Ectodermal cell (in vitro differentiated cells): ENCODE measurements at regions not wholly inside any gene's neighbourhood (a gene's known extent, or its start where the extent isn't known, plus 50 kb on each side); places are given as distances from the start of the nearest gene placed in this dataset.

ENCODE experiments used
- H3K27ac ChIP-seq: 2 replicates; pipeline ENCODE4 v1.7.0; 2013; ENCODE audit warnings: mild to moderate bottlenecking, low read depth, low read length; ENCODE audit not compliant: insufficient read depth, poor library complexity, severe bottlenecking
- H3K27me3 ChIP-seq: 2 replicates; pipeline ENCODE4 v1.7.0; 2013; ENCODE audit warnings: mild to moderate bottlenecking, low read length; ENCODE audit not compliant: insufficient read depth, control insufficient read depth, poor library complexity, severe bottlenecking
- H3K36me3 ChIP-seq: one replicate; pipeline ENCODE4 v1.7.0; 2013; ENCODE audit warnings: low read length; ENCODE audit not compliant: control insufficient read depth, insufficient read depth
- H3K4me1 ChIP-seq: one replicate; pipeline ENCODE4 v1.7.0; 2013; ENCODE audit warnings: low read length; ENCODE audit not compliant: control insufficient read depth, insufficient read depth
- H3K4me3 ChIP-seq: 2 replicates; pipeline ENCODE4 v1.7.0; 2013; ENCODE audit warnings: low read depth, low read length, control low read depth; ENCODE audit not compliant: insufficient read depth
- H3K9me3 ChIP-seq: 2 replicates; pipeline ENCODE4 v1.7.0; 2013; ENCODE audit warnings: mild to moderate bottlenecking, low read length, moderate library complexity; ENCODE audit not compliant: control insufficient read depth
- WGBS, 2 experiments: methylation state at CpG; one replicate each; pipeline ENCODE4 v1.1.7; 2013; ENCODE audit warnings: missing lambda C conversion rate in 2 of 2; 5-methylcytosine and 5-hydroxymethylcytosine counted together

DNA sequence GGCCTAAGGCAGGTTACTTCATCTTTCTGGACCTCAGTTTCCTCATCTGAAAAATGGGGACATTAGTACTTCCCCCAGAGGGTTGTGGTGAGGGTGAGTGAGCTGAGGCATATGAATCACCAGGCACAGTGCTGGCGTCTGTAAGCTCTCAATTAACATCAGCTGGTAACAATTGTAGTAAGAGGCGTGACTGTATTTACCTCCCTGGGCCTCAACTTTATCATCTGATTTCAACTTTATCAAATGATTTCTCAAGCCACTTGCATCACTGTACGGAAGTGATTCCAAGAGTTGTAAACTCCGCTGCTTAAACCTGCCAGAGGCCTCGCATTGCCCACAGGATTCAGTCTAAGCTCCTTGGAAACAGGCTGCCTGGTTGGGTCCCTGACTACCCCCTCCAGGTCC is 53.6 kb upstream of the PKDCC start:
- H3K9me3 ChIP-seq = peaks cover 3% of the 10 kb centered on the region
- peaks cover 35% of the 10 kb centered on the region for H3K4me1 ChIP-seq
- no peak overlapping the region for H3K4me3 ChIP-seq
- H3K27me3 ChIP-seq = no peaks in the 10 kb centered on the region
- no peaks in the 10 kb centered on the region for H3K36me3 ChIP-seq
- WGBS, 2 experiments = 96 to 97% methylated on average over 5 of the region's 5 CpGs
- H3K27ac ChIP-seq = no peak overlapping the region

DNA sequence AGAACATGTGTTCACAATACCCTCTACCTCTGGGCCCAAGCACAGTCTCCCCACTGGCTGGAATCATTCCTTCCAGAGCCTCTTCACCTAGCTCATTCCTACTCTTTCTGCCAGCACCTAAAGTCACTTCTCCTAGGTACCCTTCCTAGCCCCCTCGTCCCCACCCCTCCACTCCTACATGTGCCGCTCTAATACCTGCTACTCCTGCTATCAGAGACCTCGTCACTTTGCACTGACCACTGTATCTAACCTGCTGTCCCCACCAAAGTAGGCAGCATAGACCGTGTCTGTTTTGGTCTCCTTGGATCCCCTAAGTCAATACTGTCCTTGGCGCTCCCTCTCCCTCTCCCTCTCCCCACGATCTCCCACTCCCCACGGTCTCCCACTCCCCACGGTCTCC is 53.2 kb upstream of the PKDCC start:
- Histone ChIP-seq H3K27me3 (no peaks in the 10 kb centered on the region), H3K27ac (no peak overlapping the region), H3K9me3 (peaks cover 3% of the 10 kb centered on the region), H3K4me1 (peaks cover 31% of the 10 kb centered on the region), H3K36me3 (no peaks in the 10 kb centered on the region), H3K4me3 (no peak overlapping the region)
- 92 to 96% methylated on average over 8 of the region's 8 CpGs for WGBS, 2 experiments

DNA sequence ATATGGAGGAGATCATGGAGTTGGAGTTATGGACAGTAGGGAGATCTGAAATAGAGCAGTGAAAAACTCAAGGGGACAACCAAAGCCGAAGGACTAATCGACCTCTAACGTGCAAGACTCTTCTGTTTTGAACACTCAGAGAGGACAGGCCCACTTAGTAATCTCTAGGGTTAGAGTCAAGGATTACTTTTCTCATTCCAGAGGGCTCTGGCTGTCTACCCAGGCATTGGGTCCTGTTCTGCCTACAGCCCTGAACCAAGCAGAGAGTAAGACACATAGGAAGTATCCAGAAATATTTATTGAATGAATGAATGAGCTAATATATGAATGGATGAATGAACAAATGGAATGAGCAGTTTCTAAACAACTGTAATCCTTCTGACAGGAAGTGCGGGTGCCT is 50.3 kb upstream of the PKDCC start:
- Histone ChIP-seq H3K27ac (no peak overlapping the region), H3K36me3 (no peaks in the 10 kb centered on the region), H3K4me1 (peaks cover 14% of the 10 kb centered on the region), H3K4me3 (no peak overlapping the region), H3K27me3 (no peaks in the 10 kb centered on the region), H3K9me3 (peaks cover 3% of the 10 kb centered on the region)
- WGBS, 2 experiments = 95% methylated on average over 4 of the region's 4 CpGs
